ENCODE measurements at regions not wholly inside any gene's neighbourhood (a gene's known extent, or its start where the extent isn't known, plus 50 kb on each side); places are given as distances from the start of the nearest gene placed in this dataset.

- no peak for TF ChIP-seq REST (IDR thresholded peaks at IDR 0.05; ENCODE audit: unreplicated experiment)
- TF ChIP-seq CREB1 (CRISPR knock-in tag; IDR thresholded peaks at IDR 0.05; ENCODE audit: low read depth): no peak
Observed at GRCh38 chr3:35549690-35550089, 89.6 kb upstream of the ARPP21 start (continued).

DNA sequence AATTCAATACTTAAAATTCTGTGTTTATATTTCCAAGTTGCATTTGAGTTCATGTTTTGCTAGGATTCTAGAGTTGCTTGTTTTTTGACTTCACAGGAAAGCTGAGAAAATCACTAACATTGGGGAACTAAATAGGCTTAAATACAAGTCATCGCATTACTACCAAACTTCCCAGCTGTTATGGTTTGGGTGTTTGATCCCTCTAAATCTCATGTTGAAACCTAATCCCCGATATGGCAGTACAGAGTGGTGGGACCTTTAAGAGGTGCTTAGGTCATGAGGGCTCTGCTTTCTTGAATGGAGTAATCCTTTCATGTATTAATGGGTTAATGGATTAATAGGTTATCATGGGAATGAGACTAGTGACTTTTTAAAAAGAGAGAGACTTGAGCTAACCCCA is 77.2 kb upstream of the ARPP21 start:
- ATAC-seq (no peak), DNase-seq (ENCODE audit: low spot score) (no peak)
- Histone ChIP-seq H2AFZ (no peak overlapping the region), H3K4me1 (ENCODE audit: insufficient read depth) (no peaks in the 10 kb centered on the region), H3F3A (replicated peaks; ENCODE audit: low read depth) (no peaks in the 10 kb centered on the region), H3K4me3 (no peak overlapping the region), H3K9me2 (ENCODE audit: insufficient read depth) (no peaks in the 10 kb centered on the region), H3K27me3 (ENCODE audit: insufficient read depth) (no peaks in the 10 kb centered on the region), H4K20me1 (replicated peaks; ENCODE audit: insufficient read depth) (no peaks in the 10 kb centered on the region), H3K79me2 (replicated peaks; ENCODE audit: insufficient read depth) (no peaks in the 10 kb centered on the region), H3K27ac (ENCODE audit: low read depth) (no peak overlapping the region), H3K4me2 (no peak overlapping the region), H3K36me3 (ENCODE audit: insufficient read depth) (no peaks in the 10 kb centered on the region)
- no peak overlapping the region for H3K4me3 Mint-ChIP-seq
- H3K36me3 Mint-ChIP-seq (ENCODE audit: low read depth): no peaks in the 10 kb centered on the region
- H3K4me1 Mint-ChIP-seq: no peaks in the 10 kb centered on the region
- no peak overlapping the region for H3K27ac Mint-ChIP-seq
- H3K27me3 Mint-ChIP-seq (ENCODE audit: insufficient read depth, low read depth, poor library complexity): no peaks in the 10 kb centered on the region
- H3K9me3 Mint-ChIP-seq: no peaks in the 10 kb centered on the region
- TF ChIP-seq ZNF462 (CRISPR knock-in tag; IDR thresholded peaks at IDR 0.05) (no peak), JUNB (IDR thresholded peaks at IDR 0.05; ENCODE audit: unreplicated experiment) (no peak), CTCF (conservative IDR thresholded peaks at IDR 0.05; ENCODE audit: low read depth in 2 of 2) (no peak), CREB1 (CRISPR knock-in tag; IDR thresholded peaks at IDR 0.05; ENCODE audit: low read depth) (no peak), ETS1 (IDR thresholded peaks at IDR 0.05) (no peak), ZNF114 (CRISPR knock-in tag; IDR thresholded peaks at IDR 0.05) (no peak), REST (IDR thresholded peaks at IDR 0.05; ENCODE audit: unreplicated experiment) (no peak), STAT1 (IDR thresholded peaks at IDR 0.05; ENCODE audit: unreplicated experiment) (no peak), NANOG (IDR thresholded peaks at IDR 0.05; ENCODE audit: borderline replicate concordance) (no peak)

All from GM23338 (cell line).